ENCODE measurements at regions not wholly inside any gene's neighbourhood (a gene's known extent, or its start where the extent isn't known, plus 50 kb on each side); places are given as distances from the start of the nearest gene placed in this dataset.
A peak's percentile ranks its signal among the peaks of the same experiment; 100 is the strongest.

DNA sequence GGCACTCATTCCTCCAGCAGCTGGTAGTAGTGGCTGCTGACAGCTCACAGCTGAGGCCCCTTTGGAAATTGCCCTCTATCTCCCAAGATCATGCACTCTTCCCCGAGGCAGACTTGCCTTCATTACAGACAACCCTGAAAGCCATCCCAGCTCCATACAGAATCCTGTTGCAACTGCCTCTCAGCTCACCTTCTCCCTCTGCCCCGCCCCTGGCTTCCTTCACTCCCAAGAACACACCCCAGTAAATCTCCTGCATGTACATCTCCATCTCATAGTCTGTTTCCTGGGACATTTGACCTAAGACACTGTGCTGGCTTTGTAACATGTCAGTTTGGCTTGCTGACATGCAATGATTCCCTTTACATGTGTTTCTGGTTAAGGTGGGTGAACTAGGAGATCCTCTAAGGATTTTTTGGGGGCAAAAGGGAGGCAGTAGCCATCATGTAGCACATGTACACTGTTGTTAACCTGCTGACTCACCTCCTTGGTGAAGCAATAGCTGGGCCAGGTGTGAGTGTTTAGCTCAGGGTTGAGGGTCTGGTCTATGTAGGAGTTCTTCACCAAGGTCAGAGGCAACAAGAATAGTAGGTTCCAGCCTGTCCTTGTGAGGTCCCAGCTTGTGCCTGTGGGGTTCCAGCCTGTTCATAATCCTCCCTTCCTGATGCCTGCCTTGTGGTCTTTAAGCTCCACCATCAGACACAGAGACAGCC, 179.6 kb downstream of the CSNK2A3 start:
- no peak for DNase-seq

DNA sequence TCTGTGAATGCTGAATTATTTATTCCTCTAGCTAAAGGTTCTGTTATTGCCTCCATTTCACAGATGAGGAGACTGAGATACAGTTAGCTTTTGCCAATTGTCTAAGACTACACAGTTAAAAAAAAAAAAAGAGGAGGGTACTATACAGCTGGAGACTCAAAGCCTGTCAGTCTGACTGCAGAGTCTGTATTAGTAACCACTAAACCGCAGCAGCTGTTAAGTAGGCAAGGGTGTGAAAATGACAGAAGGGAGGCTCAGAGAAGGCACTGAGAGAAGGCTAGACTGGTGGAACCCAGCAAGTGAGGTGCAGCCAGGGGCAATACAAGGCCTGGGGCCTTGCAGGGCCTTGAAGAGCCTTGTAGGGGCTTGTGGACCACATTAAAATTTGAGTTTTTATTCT, 181.2 kb downstream of the CSNK2A3 start:
- DNase-seq = peak; percentile 52

DNA sequence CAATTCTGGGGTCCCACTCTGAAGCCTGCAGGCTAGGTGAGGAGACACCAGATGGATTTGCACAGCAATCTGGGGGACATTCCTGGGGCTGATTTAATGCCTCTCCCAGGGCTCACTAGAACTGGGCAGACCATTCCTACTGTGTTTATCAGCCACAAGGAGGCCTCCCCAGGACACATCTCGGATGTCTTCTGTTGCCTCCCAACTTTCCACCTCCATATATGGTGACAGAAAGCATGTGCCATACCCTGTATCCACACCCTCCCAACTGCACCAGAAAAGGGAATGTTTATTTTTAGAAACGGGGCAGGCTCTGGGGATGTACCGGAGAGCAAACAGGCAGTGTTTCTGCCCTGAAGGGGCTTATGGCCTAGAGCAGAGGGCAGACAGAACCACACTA, 181.8 kb downstream of the CSNK2A3 start:
- peak; percentile 87 for DNase-seq

DNA sequence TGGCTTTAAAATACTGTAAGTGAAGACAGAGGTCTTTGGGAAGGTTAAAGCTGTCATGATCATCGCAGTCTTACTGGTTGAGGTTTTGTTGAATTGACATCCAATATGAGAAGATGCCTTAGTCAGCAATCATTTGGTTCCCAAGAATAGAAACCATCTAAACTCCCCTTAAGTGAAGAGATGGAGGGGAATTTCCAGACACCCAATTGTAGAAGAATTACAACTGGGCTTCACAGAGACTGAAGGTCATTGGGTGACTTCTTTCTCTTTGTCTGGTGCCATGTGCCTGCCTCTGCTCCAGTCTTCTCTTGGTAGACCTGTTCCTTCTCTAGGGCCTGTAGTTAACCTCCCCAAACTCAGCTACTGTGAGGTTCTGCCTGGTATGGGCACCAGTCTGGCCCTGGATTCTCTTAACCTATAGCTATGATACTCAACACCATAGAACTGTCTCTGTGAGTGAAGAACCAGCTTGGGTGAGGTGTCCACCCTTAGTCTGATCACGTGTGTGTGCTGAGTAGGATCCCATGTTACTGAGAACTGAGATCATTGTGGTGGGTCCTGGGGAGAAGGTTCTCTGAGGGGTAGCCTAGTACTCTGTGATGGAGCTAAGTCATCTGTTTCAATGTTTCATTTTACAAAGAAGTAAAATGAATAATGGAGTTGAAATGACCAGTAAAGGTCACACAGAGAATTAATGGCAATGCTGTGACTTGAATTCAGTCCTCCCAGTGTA, 182.5 kb downstream of the CSNK2A3 start:
- DNase-seq = no peak

DNA sequence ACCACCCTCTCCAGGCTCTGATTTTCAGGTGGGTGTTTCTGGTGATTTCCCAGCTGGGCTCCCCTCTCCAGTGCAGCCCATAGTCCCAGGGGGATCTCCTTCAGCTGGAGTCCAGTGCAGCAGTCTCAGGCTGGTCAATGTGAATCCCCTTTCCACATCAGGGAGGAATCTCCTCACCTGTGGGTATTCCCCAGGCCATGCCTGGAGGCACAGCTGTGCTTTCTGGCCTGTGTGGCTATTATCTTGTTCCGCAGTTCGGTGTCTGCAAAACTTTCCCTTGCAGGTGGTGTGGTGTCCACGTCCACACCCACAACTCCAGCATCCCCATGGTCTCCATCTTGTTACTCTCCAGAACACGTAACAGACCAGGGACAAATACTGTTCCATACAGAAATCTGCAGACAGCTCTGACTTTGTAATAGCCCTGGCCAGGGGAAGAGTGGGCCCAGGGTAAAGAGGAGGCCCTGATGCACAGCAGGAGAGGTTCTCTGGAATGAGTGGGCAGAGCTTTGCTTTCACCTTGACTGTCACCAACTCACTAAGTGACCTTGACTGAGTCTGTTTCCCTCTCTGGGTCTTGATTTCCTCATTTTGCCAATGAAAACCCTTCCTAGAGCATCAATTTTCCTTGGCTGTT, 183.2 kb downstream of the CSNK2A3 start:
- DNase-seq = no peak

DNA sequence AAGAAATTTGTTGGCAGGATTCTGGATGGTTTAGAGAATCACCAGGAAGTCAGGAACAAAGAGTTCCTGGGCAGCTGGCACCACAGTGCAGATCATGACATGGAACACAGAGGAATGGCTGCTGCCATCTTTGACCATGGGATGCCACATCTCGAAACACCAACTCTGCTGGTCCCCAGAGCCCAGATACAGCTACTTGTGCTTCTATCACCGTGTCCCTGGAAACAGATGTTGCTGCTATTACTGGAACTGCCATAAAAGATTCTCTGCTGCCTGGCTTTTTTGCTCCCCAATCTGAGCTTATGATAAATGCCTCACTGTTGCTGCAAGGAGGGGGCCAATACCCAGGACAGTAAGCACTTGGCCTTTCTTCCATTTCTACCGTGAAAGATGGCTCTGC, 185.2 kb downstream of the CSNK2A3 start:
- no peak for DNase-seq

DNA sequence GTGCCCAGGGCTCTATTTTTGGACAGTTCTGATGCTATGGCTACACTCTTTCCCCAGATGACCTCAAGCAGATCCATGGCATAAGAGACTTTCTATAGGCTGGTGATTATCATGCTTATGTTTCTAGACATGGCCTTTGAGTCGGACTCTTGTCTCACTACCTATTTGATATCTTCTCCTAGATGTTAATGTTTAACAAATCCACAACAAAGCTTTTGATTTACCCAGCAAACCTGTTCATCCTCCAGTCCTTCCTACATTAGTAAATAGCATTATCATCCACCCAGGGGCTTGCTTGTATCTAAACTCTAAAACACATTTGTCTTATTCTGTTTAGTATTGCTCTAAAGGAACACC, 188.7 kb downstream of the CSNK2A3 start:
- no peak for DNase-seq

DNA sequence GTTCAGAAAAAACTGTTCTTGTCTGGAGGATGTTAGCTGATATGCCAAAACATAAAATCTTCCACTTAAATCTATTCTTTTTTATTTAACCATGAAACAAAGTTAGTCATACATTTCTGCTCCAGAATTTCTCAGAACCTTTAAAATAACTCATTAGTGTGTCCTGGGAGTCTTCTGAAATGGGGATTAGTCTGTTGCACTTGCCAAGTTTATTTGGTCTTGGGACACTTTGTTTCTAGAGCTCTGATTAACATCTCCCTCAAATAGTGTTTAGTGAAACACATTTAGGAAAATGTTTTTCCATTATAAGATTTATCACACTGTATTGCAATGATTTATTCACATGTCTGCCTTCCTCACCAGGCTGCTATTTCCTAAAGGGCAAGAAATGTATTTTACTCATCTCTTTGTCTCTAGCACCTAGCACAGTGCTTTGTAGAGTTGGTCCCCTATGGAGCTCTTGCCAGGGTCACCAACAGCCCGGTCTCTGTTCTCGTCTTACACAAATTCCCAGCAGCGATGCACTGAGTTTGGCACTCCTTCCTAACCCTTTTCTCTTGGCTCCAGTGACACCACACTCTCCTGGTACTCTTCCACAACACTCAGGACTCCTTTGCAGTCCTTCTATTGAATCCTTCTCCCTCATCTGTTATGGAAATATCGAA, 189.2 kb downstream of the CSNK2A3 start:
- no peak for DNase-seq

DNA sequence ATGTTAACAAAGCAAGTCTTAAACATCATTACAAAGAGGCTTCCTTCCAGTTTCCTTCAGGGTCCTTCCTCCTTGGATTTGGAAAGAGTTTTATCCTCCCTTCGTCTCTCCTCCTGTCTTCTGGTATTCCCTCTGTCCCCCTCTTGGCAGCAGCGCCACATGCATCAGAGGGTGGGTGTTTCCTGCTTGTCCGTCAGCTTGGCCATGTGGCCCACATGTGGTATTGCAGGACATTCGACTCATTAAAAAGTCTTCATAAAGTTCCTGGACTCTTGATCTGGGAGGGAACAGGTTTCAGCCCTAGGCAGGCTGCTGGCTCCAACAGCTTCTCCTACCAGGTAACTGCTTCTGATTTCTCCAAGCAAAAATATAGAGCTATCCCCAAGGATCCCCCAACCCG, 189.8 kb downstream of the CSNK2A3 start:
- peak; percentile 12 for DNase-seq

DNA sequence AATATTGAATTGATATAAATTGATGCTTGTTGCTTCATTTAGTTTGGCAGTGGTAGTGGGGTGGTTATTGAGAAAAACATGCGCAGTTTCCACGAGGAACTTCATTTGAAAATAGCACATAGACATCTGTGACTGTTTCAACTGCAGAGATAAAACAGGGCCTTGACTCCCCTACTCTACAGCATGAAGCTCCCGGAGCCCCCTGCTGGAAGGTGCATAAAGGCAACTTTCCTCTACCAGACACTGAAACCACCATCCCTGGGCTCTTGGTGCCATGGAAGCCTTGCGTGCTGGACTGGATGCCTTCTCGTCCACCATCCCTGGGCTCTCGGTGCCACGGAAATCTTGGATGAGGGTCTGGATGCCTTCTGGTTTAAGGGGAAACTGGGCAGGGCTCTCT, 195.9 kb downstream of the CSNK2A3 start:
- peak; percentile 31 for DNase-seq

DNA sequence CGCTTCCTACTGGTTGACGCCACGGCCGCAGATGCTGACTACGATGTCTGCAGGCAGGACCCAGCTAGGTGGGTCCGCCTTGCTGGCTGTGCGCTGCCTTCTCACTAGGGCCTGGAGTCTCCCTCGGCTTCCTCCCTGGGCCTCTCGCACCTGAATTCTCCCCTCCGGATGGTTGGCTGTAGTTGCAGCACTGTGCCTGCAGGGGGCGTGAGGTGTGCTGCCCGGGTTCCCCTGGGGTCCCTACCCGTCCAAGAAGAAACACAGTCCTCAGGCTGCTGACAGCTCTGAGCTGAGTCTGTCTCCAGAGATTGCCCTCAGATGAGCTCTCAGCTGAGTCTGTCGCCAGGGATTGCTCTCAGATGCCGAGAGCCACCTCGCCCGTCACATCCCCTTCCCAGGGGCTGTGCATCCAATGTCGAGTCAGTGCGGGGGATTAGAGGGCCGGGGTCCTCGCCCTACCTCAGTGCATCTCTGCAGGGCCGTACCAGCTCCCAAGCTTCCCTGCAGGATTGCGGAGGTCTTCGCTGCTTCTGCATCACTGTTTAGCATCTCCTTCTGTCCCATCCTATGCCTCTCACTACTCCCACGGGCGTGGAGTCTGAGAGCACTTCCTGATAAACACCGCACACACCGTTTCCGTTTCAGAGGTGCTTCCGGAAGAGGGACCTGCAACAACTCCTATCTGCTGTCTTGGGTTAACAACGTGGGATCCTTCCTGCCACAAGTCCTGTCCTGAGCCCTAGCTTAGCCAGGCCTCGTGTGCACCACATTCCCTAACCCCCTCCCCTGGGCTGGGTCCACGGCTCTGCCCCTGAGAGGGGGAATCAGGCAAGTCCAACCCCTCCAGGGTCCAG, 196.9 kb downstream of the CSNK2A3 start:
- no peak for DNase-seq

DNA sequence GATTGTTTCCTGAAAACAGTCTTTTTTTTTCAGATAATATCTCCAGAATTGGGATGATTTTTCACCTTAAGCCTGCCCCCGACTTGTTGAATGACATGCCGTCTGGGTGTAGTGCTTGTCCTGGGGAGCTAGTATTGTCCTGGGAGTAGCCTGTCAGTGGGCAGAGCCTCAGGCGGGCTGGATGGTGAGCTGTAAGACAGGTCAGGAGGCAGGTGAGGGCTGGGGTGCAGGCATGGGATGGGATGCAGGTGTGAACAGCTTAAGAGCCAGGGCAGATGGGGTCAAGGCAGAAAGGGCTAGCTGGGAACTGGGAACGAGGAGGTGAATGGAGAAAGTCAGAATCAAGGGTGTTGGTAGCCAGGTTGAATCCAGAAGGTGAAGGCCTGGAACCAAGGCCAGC, 200.2 kb downstream of the CSNK2A3 start:
- DNase-seq = no peak

DNA sequence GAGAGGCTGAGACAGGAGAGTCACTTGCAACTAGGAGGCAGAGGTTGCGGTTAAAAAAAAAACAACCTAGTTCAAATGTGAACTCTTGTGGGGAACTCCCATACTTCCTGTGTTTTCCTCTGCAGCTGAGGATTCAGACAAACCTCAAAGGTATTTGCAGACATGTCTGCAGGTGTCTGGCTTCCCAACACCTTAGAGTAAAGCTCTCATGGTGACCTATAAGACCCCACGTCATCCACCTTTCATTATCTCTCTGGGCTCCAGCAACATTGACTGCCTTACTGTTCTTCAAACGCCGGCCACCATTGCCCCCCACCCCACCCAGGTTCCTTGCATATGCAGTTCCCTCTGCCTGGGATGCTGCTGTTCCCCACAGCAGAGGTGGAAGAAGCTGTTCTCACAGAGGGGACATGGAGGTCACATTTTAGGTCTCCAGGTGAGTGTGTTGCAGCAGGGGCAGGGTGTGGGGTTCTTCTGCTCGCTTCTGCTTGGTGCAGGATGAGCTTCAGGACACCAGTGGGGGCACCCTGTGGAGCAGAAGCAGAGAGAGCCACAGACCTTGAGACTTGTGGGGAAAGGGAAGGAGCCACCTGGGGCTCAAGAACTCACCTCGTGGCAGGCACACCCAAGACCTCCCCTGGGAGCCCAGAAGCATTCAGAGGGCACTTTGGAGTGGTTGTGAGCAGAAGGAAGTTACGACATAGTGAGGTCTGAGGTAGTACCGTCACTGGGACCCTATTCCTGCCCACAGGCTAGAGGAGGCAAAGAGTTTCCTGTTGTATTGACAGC, 203.2 kb downstream of the CSNK2A3 start:
- DNase-seq = no peak

DNA sequence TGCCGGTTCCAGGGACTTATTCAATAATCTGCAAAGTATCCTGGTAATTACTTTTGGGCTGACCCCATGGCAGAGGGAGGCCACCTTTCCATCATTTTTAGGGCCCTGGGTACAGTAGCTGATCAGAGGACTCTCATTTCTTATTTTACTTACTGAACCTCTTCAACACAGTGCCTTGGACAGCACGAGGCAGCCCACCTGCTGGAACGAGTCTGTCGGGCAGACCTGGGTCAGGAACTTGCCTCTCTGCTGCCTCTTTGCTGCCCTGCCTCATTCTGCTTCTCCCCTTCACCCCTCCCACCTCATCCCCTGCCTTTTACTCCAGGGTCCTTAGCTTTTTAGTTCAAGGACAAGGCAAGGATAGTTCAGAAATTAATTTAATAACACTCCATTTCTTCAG, 204.5 kb downstream of the CSNK2A3 start:
- DNase-seq = no peak

DNA sequence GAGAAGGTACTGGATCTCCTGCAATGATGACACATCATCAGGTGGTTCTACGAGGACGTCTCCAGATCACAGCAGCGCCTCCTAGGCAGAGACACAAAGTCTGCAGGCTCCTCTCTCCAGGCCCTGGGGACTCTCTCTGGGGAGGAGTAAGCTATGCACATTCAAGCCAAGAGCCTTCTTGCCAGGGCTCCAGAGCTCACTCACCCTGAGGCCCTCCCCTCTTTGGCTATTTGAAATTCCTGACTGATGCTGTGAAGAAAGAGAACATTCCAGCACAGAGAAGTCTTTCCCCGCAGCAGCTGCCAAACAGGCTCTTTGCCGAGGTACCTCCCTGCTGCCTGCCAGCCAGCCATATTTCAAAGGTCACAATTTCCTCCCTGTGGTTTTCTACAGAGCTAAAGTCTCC, 204.9 kb downstream of the CSNK2A3 start:
- peak; percentile 96 for DNase-seq

DNA sequence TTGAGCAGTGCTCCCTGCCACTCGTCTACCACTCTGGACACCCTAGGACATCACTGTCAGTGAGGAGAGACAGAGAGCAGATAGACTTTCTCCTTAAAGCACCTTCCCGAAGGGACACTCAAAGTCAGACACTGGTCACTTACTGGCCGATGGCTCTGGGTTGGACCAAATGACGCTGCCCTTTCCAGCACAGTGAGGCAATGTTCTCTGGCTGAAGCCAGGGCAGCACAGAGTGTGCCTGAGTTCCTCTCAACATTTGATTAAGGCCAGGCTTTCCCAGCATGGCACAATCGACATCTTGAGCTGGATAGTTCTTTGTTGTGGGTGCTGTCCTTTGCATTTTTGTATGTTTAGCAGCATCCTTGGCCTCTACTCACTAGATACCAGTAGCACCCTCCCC, 206.2 kb downstream of the CSNK2A3 start:
- DNase-seq = no peak

DNA sequence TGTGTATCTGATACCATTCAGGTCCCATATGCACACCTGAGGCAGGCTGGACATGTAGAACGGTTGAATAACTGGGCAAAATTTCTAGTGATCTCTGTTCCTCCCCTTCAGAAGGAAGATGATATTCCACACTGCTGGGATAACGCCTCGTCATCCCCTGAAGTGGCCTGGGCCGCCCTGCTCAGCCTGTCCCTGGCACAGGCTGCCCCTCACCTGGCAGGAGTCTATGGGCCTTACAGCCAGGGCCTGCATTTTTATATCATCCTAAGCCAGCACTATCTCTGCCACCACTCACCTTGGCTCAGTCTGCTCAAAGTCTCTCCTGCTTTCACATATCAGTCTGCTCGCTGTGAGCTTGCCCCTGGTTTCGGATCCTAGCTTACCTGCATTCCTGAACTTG, 209.2 kb downstream of the CSNK2A3 start:
- no peak for DNase-seq

DNA sequence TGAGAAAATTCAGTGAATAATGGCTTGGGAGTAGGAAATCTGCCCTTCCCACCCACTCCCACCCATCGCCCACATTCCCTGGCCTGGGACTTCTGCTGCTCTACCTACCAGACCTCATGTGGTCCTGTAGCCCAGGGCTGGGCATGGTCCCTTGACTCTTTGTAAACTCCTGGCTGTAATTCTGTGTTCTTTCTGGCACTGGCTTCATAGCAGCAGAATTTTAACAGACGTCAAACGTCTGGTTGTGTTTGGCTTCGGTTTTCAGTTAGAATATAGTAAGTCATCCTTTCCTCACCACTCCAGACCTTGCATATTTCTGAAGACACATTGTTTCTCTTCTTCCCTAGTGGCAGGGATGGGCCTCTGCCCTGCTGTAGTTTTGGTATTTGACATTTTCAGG, 210.6 kb downstream of the CSNK2A3 start:
- no peak for DNase-seq

DNA sequence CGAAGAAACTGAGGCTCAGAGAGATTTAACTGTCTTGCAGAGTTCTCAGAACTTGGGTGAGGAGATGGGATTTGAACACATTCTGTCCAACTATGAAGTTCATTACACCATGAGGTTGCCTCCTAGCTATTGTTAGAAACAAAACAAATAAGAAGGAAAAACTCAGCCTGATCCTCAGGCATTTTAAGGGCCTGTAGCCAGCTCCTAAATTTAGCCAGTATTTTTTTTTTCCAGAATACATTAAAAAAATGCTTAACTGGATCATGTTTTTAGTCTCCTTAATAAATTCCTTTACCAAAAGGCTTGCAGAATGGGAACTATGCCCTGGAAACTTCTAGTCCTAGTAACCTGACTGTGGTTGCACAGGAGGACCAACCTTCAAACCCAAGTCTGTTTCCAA, 212.0 kb downstream of the CSNK2A3 start:
- no peak for DNase-seq

DNA sequence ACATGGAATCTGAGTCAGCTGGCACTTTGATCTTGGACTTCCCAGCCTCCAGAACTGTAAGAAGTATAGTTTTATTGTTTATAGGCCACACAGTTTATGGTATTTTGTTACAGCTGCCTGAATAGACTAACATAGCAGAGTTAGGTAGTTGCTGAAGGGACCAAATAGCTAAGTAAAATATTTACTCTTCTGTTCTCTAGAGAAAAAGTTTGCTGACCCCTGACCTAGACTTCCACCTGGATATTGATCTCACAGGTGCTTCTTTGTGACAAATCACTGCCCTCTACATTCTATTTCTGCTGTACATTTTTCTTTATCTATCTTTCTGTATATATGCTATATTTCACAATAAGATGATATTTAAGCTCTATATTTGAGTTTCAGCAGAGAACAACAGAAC, 212.5 kb downstream of the CSNK2A3 start:
- DNase-seq = no peak

DNA sequence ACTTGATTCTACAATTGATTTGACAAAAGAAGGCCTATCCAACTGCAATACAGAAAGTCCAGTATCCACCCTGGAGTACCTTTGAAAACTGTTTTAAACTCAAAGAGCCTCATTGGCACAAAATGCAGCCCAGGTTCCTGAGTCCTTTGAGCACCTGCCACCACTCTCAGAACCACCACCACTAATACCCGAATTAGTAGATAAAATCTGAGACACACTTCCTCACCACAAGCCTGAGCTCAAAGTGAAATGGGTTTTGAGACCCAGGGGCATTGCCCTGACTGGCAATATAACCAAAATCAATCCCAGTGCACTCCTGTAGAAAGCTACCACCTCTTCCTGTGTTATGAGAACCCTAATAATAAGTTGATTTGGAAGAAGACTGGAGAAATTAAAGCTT, 215.7 kb downstream of the CSNK2A3 start:
- no peak for DNase-seq
